Uterus (tissue), 2 donors: ENCODE measurements at regions not wholly inside any gene's neighbourhood (a gene's known extent, or its start where the extent isn't known, plus 50 kb on each side); places are given as distances from the start of the nearest gene placed in this dataset.

Source experiments
- CTCF ChIP-seq, 4 experiments: fragments of 200-600 bp in 2 of 4; fragments of 450-650 bp in 2 of 4; sonication (generic) in 2 of 4; IDR thresholded peaks; one replicate each; pipeline ENCODE4 v1.5.1; 2016 to 2019; ENCODE audit warnings: antibody characterized with exemption in 4 of 4, mild to moderate bottlenecking in 2 of 4, moderate library complexity in 1 of 4
- POLR2A ChIP-seq, 2 donors: fragments of 450-650 bp; IDR thresholded peaks; one replicate each; pipeline ENCODE4 v1.6.1; 2016; ENCODE audit warnings: antibody characterized with exemption in 2 of 2, mild to moderate bottlenecking in 1 of 2, moderate library complexity in 1 of 2

- TF ChIP-seq CTCF (IDR thresholded peaks at IDR 0.05): no peak
- TF ChIP-seq POLR2A (IDR thresholded peaks at IDR 0.05): no peak
Measured at GRCh38 chr11:129643031-129643721, 172.5 kb upstream of the TMEM45B start.
